GM21723 (cell line): ENCODE measurements at regions not wholly inside any gene's neighbourhood (a gene's known extent, or its start where the extent isn't known, plus 50 kb on each side); places are given as distances from the start of the nearest gene placed in this dataset.
"Not testable (repeated sequence)": the region's sequence is repeated elsewhere in the genome, so short reads cannot be mapped to it uniquely, and the experiment has no call there.

Experiments used
- ATAC-seq: cut with Tn5 transposase; IDR thresholded peaks from one replicate; pipeline ENCODE4 v1.9.1; 2021; ENCODE audit warnings: mild to moderate bottlenecking, moderate library complexity; ENCODE audit not compliant: unreplicated experiment

- not testable (repeated sequence) for ATAC-seq
Observed at GRCh38 chr4:74505355-74505978, 60.5 kb downstream of the AREG start.

GRCh38 chr4:74509363-74509762 lies 64.4 kb downstream of the AREG start:
- ATAC-seq, result not testable (repeated sequence)

- ATAC-seq, result no peak
Observed at GRCh38 chr4:74516303-74516702, 71.4 kb downstream of the AREG start.

GRCh38 chr4:74517996-74518395 lies 73.1 kb downstream of the AREG start:
- ATAC-seq, result no peak

GRCh38 chr4:74522251-74522991 lies 77.5 kb downstream of the AREG start:
- no peak for ATAC-seq

- ATAC-seq, result no peak
Observed at GRCh38 chr4:74523096-74523495, 78.2 kb downstream of the AREG start.

GRCh38 chr4:74524985-74525384 lies 80.0 kb downstream of the AREG start:
- ATAC-seq, result no peak

GRCh38 chr4:74527049-74527448 lies 82.1 kb downstream of the AREG start:
- no peak for ATAC-seq

- no peak for ATAC-seq
Observed at GRCh38 chr4:74528178-74528577, 83.2 kb downstream of the AREG start.

GRCh38 chr4:74529284-74530041 lies 84.5 kb downstream of the AREG start:
- no peak for ATAC-seq

GRCh38 chr4:74531963-74532794 lies 87.2 kb downstream of the AREG start:
- ATAC-seq, result peak; percentile 86

- no peak for ATAC-seq
Observed at GRCh38 chr4:74534121-74534520, 89.2 kb downstream of the AREG start.

GRCh38 chr4:74534936-74535335 lies 90.0 kb downstream of the AREG start:
- no peak for ATAC-seq

- ATAC-seq, result no peak
Observed at GRCh38 chr4:74535512-74535911, 90.6 kb downstream of the AREG start.

- ATAC-seq, result no peak
Observed at GRCh38 chr4:74536557-74536956, 91.6 kb downstream of the AREG start.

- ATAC-seq, result no peak
Observed at GRCh38 chr4:74537459-74537858, 92.5 kb downstream of the AREG start.

GRCh38 chr4:74539044-74539790 lies 94.3 kb downstream of the AREG start:
- no peak for ATAC-seq

- ATAC-seq, result no peak
Observed at GRCh38 chr4:74540193-74540592, 95.3 kb downstream of the AREG start.

GRCh38 chr4:74541667-74542066 lies 96.7 kb downstream of the AREG start:
- no peak for ATAC-seq

- ATAC-seq, result peak; percentile 84
Observed at GRCh38 chr4:74543231-74543781, 98.4 kb downstream of the AREG start.
